H9 (cell line): ENCODE measurements at regions not wholly inside any gene's neighbourhood (a gene's known extent, or its start where the extent isn't known, plus 50 kb on each side); places are given as distances from the start of the nearest gene placed in this dataset.

Experiments
- DNase-seq: peaks from one replicate; pipeline ENCODE4 v3.0.0-alpha.2; 2017
- H2AFZ ChIP-seq: one replicate; pipeline ENCODE4 v1.6.1; 2013; ENCODE audit warnings: mild to moderate bottlenecking, low read length, control low read depth, moderate library complexity
- H2AK5ac ChIP-seq: 2 replicates; pipeline ENCODE4 v1.6.1; 2013; ENCODE audit warnings: low read length, control low read depth, mixed read lengths; ENCODE audit not compliant: insufficient read length
- H2BK120ac ChIP-seq: one replicate; pipeline ENCODE4 v1.6.1; 2013; ENCODE audit warnings: low read depth, mild to moderate bottlenecking, low read length, control low read depth, inconsistent platforms; ENCODE audit not compliant: poor library complexity, severe bottlenecking
- H2BK12ac ChIP-seq: 2 replicates; pipeline ENCODE4 v1.6.1; 2013; ENCODE audit warnings: low read length, control low read depth, mixed read lengths, low read depth; ENCODE audit not compliant: insufficient read length
- H2BK15ac ChIP-seq: 2 replicates; pipeline ENCODE4 v1.6.1; 2013; ENCODE audit warnings: low read depth, low read length, control low read depth
- H2BK20ac ChIP-seq: one replicate; pipeline ENCODE4 v1.6.1; 2013; ENCODE audit warnings: low read depth, mild to moderate bottlenecking, low read length, control low read depth, inconsistent platforms; ENCODE audit not compliant: poor library complexity, severe bottlenecking
- H2BK5ac ChIP-seq: 2 replicates; pipeline ENCODE4 v1.6.1; 2013; ENCODE audit warnings: low read length, control low read depth, mixed read lengths; ENCODE audit not compliant: insufficient read length
- H3K14ac ChIP-seq: 2 replicates; pipeline ENCODE4 v1.6.1; 2013; ENCODE audit warnings: low read length, control low read depth; ENCODE audit not compliant: insufficient read depth
- H3K18ac ChIP-seq: 2 replicates; pipeline ENCODE4 v1.6.1; 2013; ENCODE audit warnings: low read depth, mild to moderate bottlenecking, mixed read lengths, low read length, control low read depth; ENCODE audit not compliant: insufficient read length
- H3K23ac ChIP-seq: 2 replicates; pipeline ENCODE4 v1.6.1; 2013; ENCODE audit warnings: low read length, control low read depth, mixed read lengths, low read depth; ENCODE audit not compliant: insufficient read length
- H3K23me2 ChIP-seq: 2 replicates; pipeline ENCODE4 v1.6.1; 2013; ENCODE audit warnings: low read depth, mild to moderate bottlenecking, mixed read lengths, low read length, control low read depth; ENCODE audit not compliant: insufficient read length, poor library complexity, severe bottlenecking
- H3K27ac ChIP-seq: 2 replicates; pipeline ENCODE4 v1.5.1; 2013; ENCODE audit warnings: low read length, control low read depth, mixed read lengths, low read depth; ENCODE audit not compliant: insufficient read length
- H3K27me3 ChIP-seq: 2 replicates; pipeline ENCODE4 v1.6.1; 2013; ENCODE audit warnings: low read length, control low read depth, inconsistent platforms; ENCODE audit not compliant: insufficient read depth
- H3K4ac ChIP-seq: 2 replicates; pipeline ENCODE4 v1.6.1; 2013; ENCODE audit warnings: low read depth, mild to moderate bottlenecking, control low read depth, inconsistent platforms, low read length, moderate library complexity
- H3K4me1 ChIP-seq: 2 replicates; pipeline ENCODE4 v1.6.1; 2013; ENCODE audit warnings: low read length, control low read depth, inconsistent platforms; ENCODE audit not compliant: insufficient read depth
- H3K4me2 ChIP-seq: 2 replicates; pipeline ENCODE4 v1.6.1; 2013; ENCODE audit warnings: low read length, control low read depth, mixed read lengths; ENCODE audit not compliant: insufficient read length, insufficient read depth
- H3K56ac ChIP-seq: 2 replicates; pipeline ENCODE4 v1.6.1; 2013; ENCODE audit warnings: low read depth, mild to moderate bottlenecking, mixed read lengths, low read length, control low read depth; ENCODE audit not compliant: insufficient read length
- H3K79me1 ChIP-seq: 2 replicates; pipeline ENCODE4 v1.6.1; 2013; ENCODE audit warnings: low read depth, mild to moderate bottlenecking, moderate library complexity, low read length, control low read depth, inconsistent platforms; ENCODE audit not compliant: insufficient read depth, poor library complexity, severe bottlenecking
- H3K79me2 ChIP-seq: 2 replicates; pipeline ENCODE4 v1.6.1; 2013; ENCODE audit warnings: low read length, control low read depth, inconsistent platforms; ENCODE audit not compliant: insufficient read depth
- H3K9ac ChIP-seq: 2 replicates; pipeline ENCODE4 v1.6.1; 2013; ENCODE audit warnings: low read length, control low read depth, mixed read lengths; ENCODE audit not compliant: insufficient read length; ENCODE audit errors: extremely low read depth
- H3K9me3 ChIP-seq: one replicate; pipeline ENCODE4 v1.6.1; 2013; ENCODE audit warnings: low read depth, low read length, inconsistent platforms; ENCODE audit not compliant: control insufficient read depth
- H3T11ph ChIP-seq: one replicate; pipeline ENCODE4 v1.6.1; 2013; ENCODE audit warnings: mild to moderate bottlenecking, low read length, control low read depth, inconsistent platforms
- H4K20me1 ChIP-seq: one replicate; pipeline ENCODE4 v1.6.1; 2013; ENCODE audit not compliant: control insufficient read depth, insufficient read length, insufficient read depth
- H4K5ac ChIP-seq: 2 replicates; pipeline ENCODE4 v1.6.1; 2013; ENCODE audit warnings: low read depth, mild to moderate bottlenecking, mixed read lengths, low read length, control low read depth; ENCODE audit not compliant: insufficient read length
- H4K8ac ChIP-seq: replicated peaks from 2 replicates; pipeline ENCODE4 v1.6.1; 2013; ENCODE audit warnings: low read length, control low read depth, mixed read lengths, low read depth; ENCODE audit not compliant: insufficient read length
- H4K91ac ChIP-seq: 2 replicates; pipeline ENCODE4 v1.6.1; 2013; ENCODE audit warnings: low read depth, mild to moderate bottlenecking, moderate library complexity, mixed read lengths, low read length, control low read depth; ENCODE audit not compliant: insufficient read length
- H3K27ac Mint-ChIP-seq, 3 experiments: 2 replicates in 2 of 3; 3 replicates in 1 of 3; pipeline ENCODE4 v1.8.0; 2020 to 2021; ENCODE audit warnings: mixed read lengths in 3 of 3, mild to moderate bottlenecking in 1 of 3, moderate library complexity in 1 of 3
- H3K27me3 Mint-ChIP-seq: 2 replicates; pipeline ENCODE4 v1.8.0; 2021; ENCODE audit warnings: low read depth, mild to moderate bottlenecking, moderate library complexity, mixed read lengths
- H3K36me3 Mint-ChIP-seq, 3 experiments: 2 replicates in 2 of 3; 3 replicates in 1 of 3; pipeline ENCODE4 v1.8.0; 2020 to 2021; ENCODE audit warnings: low read depth in 3 of 3, mixed read lengths in 3 of 3; ENCODE audit not compliant: insufficient read depth in 1 of 3
- H3K4me1 Mint-ChIP-seq, 2 experiments: 2 replicates each; pipeline ENCODE4 v1.8.0; 2020; ENCODE audit warnings: mixed read lengths in 2 of 2
- H3K4me3 Mint-ChIP-seq, 2 experiments: 2 replicates in 1 of 2; 3 replicates in 1 of 2; pipeline ENCODE4 v1.8.0; 2020 to 2021; ENCODE audit warnings: mild to moderate bottlenecking in 2 of 2, mixed read lengths in 2 of 2, moderate library complexity in 1 of 2
- H3K9me3 Mint-ChIP-seq, 2 experiments: 2 replicates in 1 of 2; 3 replicates in 1 of 2; pipeline ENCODE4 v1.8.0; 2020; ENCODE audit warnings: mild to moderate bottlenecking in 2 of 2, mixed read lengths in 2 of 2, moderate library complexity in 1 of 2
- CTCF ChIP-seq: fragments of 200-600 bp; sonication (generic); conservative IDR thresholded peaks from 3 replicates; pipeline ENCODE4 v1.8.0; 2021; ENCODE audit warnings: antibody characterized with exemption, mild to moderate bottlenecking

- H2BK20ac ChIP-seq: no peak overlapping the region
- no peak overlapping the region for H4K8ac ChIP-seq
Observed at GRCh38 chr3:80601479-80601878, 833.7 kb upstream of the ROBO1 start.

More at GRCh38 chr3:80601479-80601878, 833.7 kb upstream of the ROBO1 start:
- Histone ChIP-seq H2BK5ac (no peak overlapping the region), H3K79me2 (no peaks in the 10 kb centered on the region), H3K9me3 (no peaks in the 10 kb centered on the region), H3K23ac (no peak overlapping the region), H4K20me1 (no peaks in the 10 kb centered on the region), H3K27ac (no peak overlapping the region), H3T11ph (no peak overlapping the region), H3K79me1 (no peaks in the 10 kb centered on the region), H3K14ac (no peak overlapping the region), H2AFZ (no peak overlapping the region), H3K4me2 (no peak overlapping the region), H4K91ac (no peak overlapping the region), H3K56ac (no peak overlapping the region), H3K23me2 (no peaks in the 10 kb centered on the region), H2BK120ac (no peak overlapping the region), H3K9ac (no peak overlapping the region), H2BK15ac (no peak overlapping the region), H4K5ac (no peak overlapping the region), H3K4ac (no peak overlapping the region), H2AK5ac (no peak overlapping the region), H2BK12ac (no peak overlapping the region), H3K18ac (no peak overlapping the region), H3K27me3 (no peaks in the 10 kb centered on the region), H3K4me1 (no peaks in the 10 kb centered on the region)
- Mint-ChIP-seq H3K4me1 (peaks cover 5% of the 10 kb centered on the region in 2 experiments), H3K4me3 (no peak overlapping the region), H3K36me3 (peaks cover 4 to 10% (median 5%) of the 10 kb centered on the region in 3 experiments; a peak in 5 of 7 replicates), H3K27me3 (no peaks in the 10 kb centered on the region; the same call in 1 of the 2 replicates), H3K9me3 (peaks cover 9 to 17% of the 10 kb centered on the region in 2 experiments; a peak in 4 of 5 replicates), H3K27ac (no peak overlapping the region)
- no peak for TF ChIP-seq CTCF
- no peak for DNase-seq
